ENCODE measurements at regions not wholly inside any gene's neighbourhood (a gene's known extent, or its start where the extent isn't known, plus 50 kb on each side); places are given as distances from the start of the nearest gene placed in this dataset.
"Not testable (repeated sequence)": the region's sequence is repeated elsewhere in the genome, so short reads cannot be mapped to it uniquely, and the experiment has no call there.

GRCh38 chr12:131275824-131276223, 322.1 kb downstream of the ADGRD1 start:
- Mint-ChIP-seq H3K4me3 (no peak overlapping the region), H3K4me1 (peaks cover 0 to 1% (median 0%) of the 10 kb centered on the region in 4 donors), H3K9me3 (no peaks in the 10 kb centered on the region), H3K36me3 (no peaks in the 10 kb centered on the region), H3K27ac (no peak overlapping the region), H3K27me3 (peaks cover 2 to 4% of the 10 kb centered on the region in 2 donors)
- intact Hi-C loops (cut with micrococcal nuclease) = no loop called here
- H3K4me1 ChIP-seq (ENCODE audit: insufficient read depth, low read length) = no peaks in the 10 kb centered on the region
- no peak overlapping the region for H3K4me3 ChIP-seq (ENCODE audit: low read length in 2 of 2)
- H3K9me3 ChIP-seq (ENCODE audit: control insufficient read depth in 1 of 2, low read length in 2 of 2) = no peaks in the 10 kb centered on the region
- POLR2A ChIA-PET (ENCODE audit: partially characterized antibody) = no interaction called here
- CTCF ChIA-PET (ENCODE audit: partially characterized antibody) = no interaction called here
- DNase-seq = no peak
- no peaks in the 10 kb centered on the region for H3K36me3 ChIP-seq (ENCODE audit: insufficient read depth, low read length)
- no peak overlapping the region for H3K27ac ChIP-seq (ENCODE audit: low read depth, low read length)
- H3K27me3 ChIP-seq (ENCODE audit: insufficient read depth, low read length) = no peaks in the 10 kb centered on the region

- Mint-ChIP-seq H3K9me3 (no peaks in the 10 kb centered on the region), H3K4me3 (no peak overlapping the region), H3K27me3 (peaks cover 2 to 4% of the 10 kb centered on the region in 2 donors), H3K4me1 (peaks cover 0 to 1% (median 0%) of the 10 kb centered on the region in 4 donors), H3K36me3 (no peaks in the 10 kb centered on the region), H3K27ac (no peak overlapping the region)
- POLR2A ChIA-PET (ENCODE audit: partially characterized antibody) = no interaction called here
- H3K36me3 ChIP-seq (ENCODE audit: insufficient read depth, low read length) = no peaks in the 10 kb centered on the region
- no peak overlapping the region for H3K4me3 ChIP-seq (ENCODE audit: low read length in 2 of 2)
- H3K4me1 ChIP-seq (ENCODE audit: insufficient read depth, low read length) = no peaks in the 10 kb centered on the region
- no peak for DNase-seq
- H3K27me3 ChIP-seq (ENCODE audit: insufficient read depth, low read length) = no peaks in the 10 kb centered on the region
- intact Hi-C loops (cut with micrococcal nuclease) = no loop called here
- H3K27ac ChIP-seq (ENCODE audit: low read depth, low read length) = no peak overlapping the region
- CTCF ChIA-PET (ENCODE audit: partially characterized antibody) = no interaction called here
- H3K9me3 ChIP-seq (ENCODE audit: control insufficient read depth in 1 of 2, low read length in 2 of 2) = no peaks in the 10 kb centered on the region
Measured at GRCh38 chr12:131276501-131277185, 322.9 kb downstream of the ADGRD1 start.

GRCh38 chr12:131277186-131278091, 323.7 kb downstream of the ADGRD1 start:
- H3K9me3 ChIP-seq (ENCODE audit: control insufficient read depth in 1 of 2, low read length in 2 of 2); H3K4me1 ChIP-seq (ENCODE audit: insufficient read depth, low read length); H3K4me3 Mint-ChIP-seq; H3K36me3 Mint-ChIP-seq; H3K9me3 Mint-ChIP-seq; H3K36me3 ChIP-seq (ENCODE audit: insufficient read depth, low read length); H3K27me3 Mint-ChIP-seq; H3K27ac Mint-ChIP-seq; CTCF ChIA-PET (ENCODE audit: partially characterized antibody); H3K4me1 Mint-ChIP-seq; H3K27me3 ChIP-seq (ENCODE audit: insufficient read depth, low read length); H3K4me3 ChIP-seq (ENCODE audit: low read length in 2 of 2); POLR2A ChIA-PET (ENCODE audit: partially characterized antibody); H3K27ac ChIP-seq (ENCODE audit: low read depth, low read length); DNase-seq; intact Hi-C loops (cut with micrococcal nuclease): not testable (repeated sequence)

- intact Hi-C loops (cut with micrococcal nuclease); H3K4me1 Mint-ChIP-seq; POLR2A ChIA-PET (ENCODE audit: partially characterized antibody); CTCF ChIA-PET (ENCODE audit: partially characterized antibody); DNase-seq; H3K27me3 Mint-ChIP-seq; H3K9me3 Mint-ChIP-seq; H3K9me3 ChIP-seq (ENCODE audit: control insufficient read depth in 1 of 2, low read length in 2 of 2); H3K36me3 Mint-ChIP-seq; H3K27ac ChIP-seq (ENCODE audit: low read depth, low read length); H3K4me1 ChIP-seq (ENCODE audit: insufficient read depth, low read length); H3K4me3 Mint-ChIP-seq; H3K27me3 ChIP-seq (ENCODE audit: insufficient read depth, low read length); H3K27ac Mint-ChIP-seq; H3K36me3 ChIP-seq (ENCODE audit: insufficient read depth, low read length); H3K4me3 ChIP-seq (ENCODE audit: low read length in 2 of 2): not testable (repeated sequence)
Measured at GRCh38 chr12:131278451-131279115, 324.9 kb downstream of the ADGRD1 start.

- CTCF ChIA-PET (ENCODE audit: partially characterized antibody) = no interaction called here
- no peaks in the 10 kb centered on the region for H3K9me3 Mint-ChIP-seq
Measured at GRCh38 chr12:131279281-131279921, 325.7 kb downstream of the ADGRD1 start.

GRCh38 chr12:131280426-131280825, 326.7 kb downstream of the ADGRD1 start:
- Histone ChIP-seq H3K27ac (ENCODE audit: low read depth, low read length) (no peak overlapping the region), H3K27me3 (ENCODE audit: insufficient read depth, low read length) (no peaks in the 10 kb centered on the region), H3K4me1 (ENCODE audit: insufficient read depth, low read length) (no peaks in the 10 kb centered on the region), H3K36me3 (ENCODE audit: insufficient read depth, low read length) (no peaks in the 10 kb centered on the region), H3K9me3 (ENCODE audit: control insufficient read depth in 1 of 2, low read length in 2 of 2) (no peaks in the 10 kb centered on the region), H3K4me3 (ENCODE audit: low read length in 2 of 2) (no peak overlapping the region)
- H3K27ac Mint-ChIP-seq = no peak overlapping the region
- H3K36me3 Mint-ChIP-seq = no peaks in the 10 kb centered on the region
- ChIA-PET POLR2A (ENCODE audit: partially characterized antibody) (no interaction called here), CTCF (ENCODE audit: partially characterized antibody) (no interaction called here)
- H3K9me3 Mint-ChIP-seq = no peaks in the 10 kb centered on the region
- H3K4me1 Mint-ChIP-seq = peaks cover 0 to 1% (median 0%) of the 10 kb centered on the region in 4 donors
- H3K4me3 Mint-ChIP-seq = no peak overlapping the region
- intact Hi-C loops (cut with micrococcal nuclease) = no loop called here
- no peak for DNase-seq
- peaks cover 2 to 8% of the 10 kb centered on the region in 2 donors for H3K27me3 Mint-ChIP-seq

More at GRCh38 chr12:131279281-131279921, 325.7 kb downstream of the ADGRD1 start:
- intact Hi-C loops (cut with micrococcal nuclease) = no loop called here
- POLR2A ChIA-PET (ENCODE audit: partially characterized antibody) = no interaction called here
- peaks cover 0 to 1% (median 0%) of the 10 kb centered on the region in 4 donors for H3K4me1 Mint-ChIP-seq
- no peak for DNase-seq
- no peak overlapping the region for H3K27ac Mint-ChIP-seq
- Histone ChIP-seq H3K4me3 (ENCODE audit: low read length in 2 of 2) (no peak overlapping the region), H3K9me3 (ENCODE audit: control insufficient read depth in 1 of 2, low read length in 2 of 2) (no peaks in the 10 kb centered on the region), H3K4me1 (ENCODE audit: insufficient read depth, low read length) (no peaks in the 10 kb centered on the region), H3K36me3 (ENCODE audit: insufficient read depth, low read length) (no peaks in the 10 kb centered on the region), H3K27ac (ENCODE audit: low read depth, low read length) (no peak overlapping the region), H3K27me3 (ENCODE audit: insufficient read depth, low read length) (no peaks in the 10 kb centered on the region)
- H3K36me3 Mint-ChIP-seq = no peaks in the 10 kb centered on the region
- H3K27me3 Mint-ChIP-seq = peaks cover 2 to 8% of the 10 kb centered on the region in 2 donors
- H3K4me3 Mint-ChIP-seq = no peak overlapping the region

- Histone ChIP-seq H3K4me1 (ENCODE audit: insufficient read depth, low read length) (no peaks in the 10 kb centered on the region), H3K27ac (ENCODE audit: low read depth, low read length) (no peak overlapping the region), H3K27me3 (ENCODE audit: insufficient read depth, low read length) (no peaks in the 10 kb centered on the region), H3K36me3 (ENCODE audit: insufficient read depth, low read length) (no peaks in the 10 kb centered on the region), H3K9me3 (ENCODE audit: control insufficient read depth in 1 of 2, low read length in 2 of 2) (no peaks in the 10 kb centered on the region), H3K4me3 (ENCODE audit: low read length in 2 of 2) (no peak overlapping the region)
- intact Hi-C loops (cut with micrococcal nuclease) = no loop called here
- CTCF ChIA-PET (ENCODE audit: partially characterized antibody) = no interaction called here
- no peaks in the 10 kb centered on the region for H3K36me3 Mint-ChIP-seq
- no peak overlapping the region for H3K4me3 Mint-ChIP-seq
- peaks cover 2 to 8% of the 10 kb centered on the region in 2 donors for H3K27me3 Mint-ChIP-seq
- H3K4me1 Mint-ChIP-seq = peaks cover 0 to 1% (median 0%) of the 10 kb centered on the region in 4 donors
- POLR2A ChIA-PET (ENCODE audit: partially characterized antibody) = no interaction called here
- H3K9me3 Mint-ChIP-seq = no peaks in the 10 kb centered on the region
- no peak for DNase-seq
- H3K27ac Mint-ChIP-seq = no peak overlapping the region
Measured at GRCh38 chr12:131281016-131281415, 327.3 kb downstream of the ADGRD1 start.

Measured in CD4-positive, alpha-beta memory T cell (primary cell).